HG03045 (cell line): ENCODE measurements at regions not wholly inside any gene's neighbourhood (a gene's known extent, or its start where the extent isn't known, plus 50 kb on each side); places are given as distances from the start of the nearest gene placed in this dataset.

Experiments
- ATAC-seq: cut with Tn5 transposase; IDR thresholded peaks from one replicate; pipeline ENCODE4 v1.9.1; 2021; ENCODE audit warnings: mild to moderate bottlenecking, moderate library complexity; ENCODE audit not compliant: unreplicated experiment

DNA sequence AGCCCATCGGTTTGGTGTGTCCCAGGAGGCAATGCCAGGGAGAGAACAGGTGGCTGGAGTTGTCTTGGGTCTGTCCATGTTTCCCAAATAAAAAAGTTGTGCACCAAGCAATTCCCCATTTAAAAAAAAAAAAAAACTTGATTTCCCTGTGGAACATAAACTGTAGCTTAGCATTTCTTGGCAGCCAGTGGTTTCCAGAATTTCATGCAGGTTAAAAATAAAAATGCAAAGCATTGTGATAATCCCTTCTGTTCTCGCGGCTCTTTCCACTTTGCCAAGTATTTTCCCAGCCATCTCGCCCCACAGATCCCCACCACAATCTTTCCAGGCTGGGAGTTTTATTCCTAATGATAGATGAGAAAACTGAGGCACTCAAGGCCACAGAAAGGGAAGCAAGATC is 51.4 kb upstream of the MSX1 start:
- no peak for ATAC-seq

DNA sequence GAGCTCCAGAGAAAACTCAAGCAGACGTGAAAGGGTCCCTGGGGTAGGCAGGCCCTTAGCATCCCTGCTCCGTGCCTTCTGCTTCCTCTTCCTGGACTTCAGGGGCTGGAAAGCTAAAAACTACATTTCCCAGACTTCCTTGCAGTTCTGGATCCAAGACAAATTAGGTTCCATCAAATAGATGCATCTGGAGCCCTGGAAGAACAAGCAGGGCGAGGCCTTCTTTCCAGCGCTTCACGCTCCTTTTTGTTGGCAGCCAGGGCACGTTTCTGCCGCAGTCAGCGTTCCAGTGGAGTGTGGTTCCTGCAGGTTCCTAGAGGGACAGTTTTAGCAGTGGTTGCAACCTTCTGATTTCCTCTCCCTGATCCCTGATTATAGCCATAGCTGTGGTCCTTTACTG is 53.6 kb upstream of the MSX1 start:
- ATAC-seq, result no peak

DNA sequence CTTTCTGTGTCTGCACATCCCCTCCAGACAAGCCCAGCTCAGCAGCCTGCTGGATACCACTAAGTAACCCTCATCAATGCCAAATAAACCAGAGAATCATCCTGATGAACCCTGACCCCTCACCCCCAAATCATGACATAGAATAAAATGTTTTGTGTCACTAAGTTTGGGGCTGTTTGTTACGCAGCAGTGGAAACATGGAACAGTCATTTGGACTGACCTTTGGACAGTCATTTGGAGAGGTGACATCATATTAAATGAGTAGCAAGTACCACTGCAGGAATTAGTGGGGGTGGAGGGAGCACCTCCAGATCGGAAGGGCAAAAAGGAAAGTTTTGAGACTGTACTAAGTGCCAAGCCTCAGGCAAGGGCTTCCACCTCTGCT is 55.6 kb upstream of the MSX1 start:
- ATAC-seq, result no peak

DNA sequence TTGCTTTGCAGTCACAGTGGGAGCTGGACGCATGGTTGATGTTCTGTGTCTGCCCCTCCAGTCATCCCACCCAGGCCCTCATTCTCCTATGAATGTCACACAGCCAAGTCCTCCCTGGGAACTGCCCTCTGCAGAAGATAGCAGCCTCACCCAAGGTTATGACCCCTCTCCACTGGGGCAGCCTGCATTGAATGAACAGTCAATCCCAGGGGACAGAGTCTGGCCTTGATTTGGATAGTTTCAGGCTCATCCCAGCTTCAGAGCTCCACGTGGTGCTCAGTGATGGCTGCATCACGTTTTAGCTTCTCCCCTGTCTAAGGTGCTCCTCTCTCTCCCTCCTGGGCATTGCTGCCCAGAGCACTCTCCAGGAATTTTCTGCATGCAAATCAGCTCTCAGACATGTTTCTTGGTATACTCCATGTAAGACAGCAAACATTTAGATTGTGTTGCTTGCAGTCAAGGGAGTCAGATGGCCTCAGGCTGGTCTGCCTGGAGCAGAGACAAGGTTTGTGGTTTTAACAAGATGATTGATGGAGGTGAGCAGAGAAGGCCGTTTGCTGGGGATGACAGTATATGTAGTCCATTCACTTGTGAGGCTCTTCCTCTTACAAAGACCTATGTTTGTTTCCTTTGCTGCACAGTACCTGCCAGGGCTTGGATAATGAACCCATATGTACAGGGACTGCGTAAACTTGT is 56.1 kb upstream of the MSX1 start:
- ATAC-seq, result no peak

DNA sequence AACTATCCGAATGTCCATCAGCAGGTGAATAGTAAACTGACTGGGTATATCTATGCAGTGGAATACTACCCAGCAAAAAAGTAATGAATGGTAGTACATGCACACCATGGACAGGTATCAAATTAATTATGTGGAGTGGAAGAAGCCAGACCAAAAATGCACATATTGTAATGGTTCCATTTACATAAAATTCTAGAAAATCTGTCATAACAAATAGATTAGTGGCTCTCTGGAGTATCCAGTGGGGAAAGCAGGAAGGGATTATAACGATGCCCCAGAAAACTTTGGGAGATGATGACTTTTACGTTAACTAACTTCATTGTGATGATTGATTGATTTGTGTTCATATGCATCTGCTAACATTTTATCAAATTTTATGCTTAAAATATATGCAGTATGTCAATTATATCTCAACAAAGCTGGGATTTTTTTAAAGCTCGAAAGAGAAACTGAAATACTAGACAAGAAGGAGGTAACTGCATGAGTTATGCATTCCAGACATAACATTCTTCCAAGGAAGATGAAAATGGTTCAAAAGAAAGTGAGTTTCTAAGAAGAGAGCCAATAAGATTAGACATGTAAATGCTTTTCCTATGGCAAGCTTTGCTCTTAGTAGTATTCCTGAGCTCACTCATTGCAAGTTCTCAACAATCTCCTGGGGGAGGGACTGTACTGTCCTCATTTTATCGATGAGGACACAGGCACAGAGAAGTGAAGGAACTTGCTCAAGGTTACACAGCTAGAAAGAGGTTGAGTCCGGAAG is 58.6 kb upstream of the MSX1 start:
- ATAC-seq, result no peak

DNA sequence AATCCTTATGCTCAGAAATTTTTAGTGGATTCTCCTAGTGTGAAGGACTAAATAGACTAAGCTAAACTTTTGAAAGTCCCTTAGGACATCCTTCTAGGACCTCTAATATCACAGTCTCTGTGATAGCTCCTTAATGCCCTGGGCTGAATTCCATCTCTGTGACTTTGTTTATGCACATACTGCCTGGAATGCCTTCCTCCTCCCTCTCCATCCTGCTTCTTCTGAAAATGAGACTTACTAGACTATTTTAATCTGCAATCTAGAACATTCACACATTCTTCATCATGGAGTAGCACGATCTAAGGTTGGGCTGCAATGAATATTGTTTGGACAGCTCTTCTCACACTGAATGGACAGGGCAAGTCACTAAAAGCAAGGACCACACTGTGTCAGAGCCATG is 65.0 kb upstream of the MSX1 start:
- no peak for ATAC-seq

DNA sequence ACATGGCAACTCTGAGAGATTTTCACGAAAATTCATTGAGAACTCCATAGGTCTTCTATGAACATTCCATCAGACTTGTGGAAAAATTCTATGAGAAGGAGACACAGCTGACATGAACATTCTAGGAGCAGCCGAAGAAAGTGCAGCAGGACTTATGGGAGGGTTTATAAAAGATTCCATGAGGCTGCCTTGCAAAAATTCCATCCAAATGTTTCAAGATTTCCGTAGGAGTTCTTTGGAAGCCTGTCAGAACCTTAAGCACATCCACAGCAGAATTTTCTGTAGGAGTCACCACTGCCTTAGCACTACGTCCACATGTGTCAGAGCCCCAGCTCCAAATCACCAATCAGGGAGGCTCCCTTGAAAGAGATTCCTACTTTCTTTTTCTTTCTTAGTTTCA is 67.0 kb upstream of the MSX1 start:
- no peak for ATAC-seq

DNA sequence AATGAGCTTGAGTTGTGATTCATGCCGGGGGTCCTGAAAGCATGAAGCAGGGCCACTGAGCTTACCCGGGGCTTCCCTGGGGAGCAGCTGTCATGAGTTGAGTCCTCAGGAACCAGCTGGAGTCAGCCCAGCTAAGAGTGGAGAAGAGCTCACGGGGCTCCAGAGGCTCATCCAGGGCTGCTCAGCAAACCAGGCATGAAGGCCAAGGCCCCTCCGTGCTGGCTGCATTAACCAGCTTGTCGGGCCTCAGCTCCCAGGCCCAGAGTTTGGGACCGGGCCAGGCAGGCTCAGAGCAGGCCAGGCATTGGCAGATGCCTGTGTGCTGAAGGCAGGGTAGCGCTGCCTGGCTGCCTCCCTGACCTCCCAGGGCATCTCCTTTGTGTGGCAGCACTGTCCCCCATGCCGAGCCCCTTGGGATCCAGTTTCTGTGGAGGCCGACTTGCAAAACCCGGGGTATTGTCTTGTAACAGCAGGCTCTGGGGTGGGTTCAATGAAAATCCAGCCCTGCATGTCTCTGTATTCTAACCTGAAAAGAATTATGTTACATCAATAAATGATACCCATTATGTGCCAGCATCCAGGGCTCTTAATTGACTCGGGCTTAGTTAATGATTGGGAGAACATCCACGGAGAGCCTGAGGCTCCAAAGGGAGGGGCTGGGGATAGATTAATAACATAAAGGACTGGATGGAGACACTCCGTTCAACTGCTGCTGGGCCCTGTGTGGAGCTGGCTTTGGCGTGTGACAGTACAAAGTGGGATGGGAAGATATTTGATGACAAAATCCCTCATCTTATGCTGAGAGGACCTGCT is 68.0 kb upstream of the MSX1 start:
- no peak for ATAC-seq

DNA sequence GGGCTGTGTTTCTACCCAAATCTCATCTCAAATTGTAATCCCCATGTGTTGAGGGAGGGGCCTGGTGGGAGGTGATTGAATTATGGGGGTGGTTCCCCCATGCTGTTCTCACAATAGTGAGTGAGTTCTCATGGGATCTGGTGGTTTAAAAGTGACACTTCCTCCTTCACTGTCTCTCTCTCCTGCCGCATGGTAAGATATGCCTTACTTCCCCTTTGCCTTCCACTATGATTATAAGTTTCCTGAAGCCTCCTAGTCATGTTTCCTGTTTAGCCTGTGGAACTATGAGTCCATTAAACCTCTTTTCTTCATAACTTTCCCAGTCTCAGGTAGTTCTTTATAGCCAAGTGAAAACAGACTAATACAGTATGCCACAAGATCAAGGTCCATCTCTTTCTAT is 70.0 kb upstream of the MSX1 start:
- ATAC-seq, result no peak

DNA sequence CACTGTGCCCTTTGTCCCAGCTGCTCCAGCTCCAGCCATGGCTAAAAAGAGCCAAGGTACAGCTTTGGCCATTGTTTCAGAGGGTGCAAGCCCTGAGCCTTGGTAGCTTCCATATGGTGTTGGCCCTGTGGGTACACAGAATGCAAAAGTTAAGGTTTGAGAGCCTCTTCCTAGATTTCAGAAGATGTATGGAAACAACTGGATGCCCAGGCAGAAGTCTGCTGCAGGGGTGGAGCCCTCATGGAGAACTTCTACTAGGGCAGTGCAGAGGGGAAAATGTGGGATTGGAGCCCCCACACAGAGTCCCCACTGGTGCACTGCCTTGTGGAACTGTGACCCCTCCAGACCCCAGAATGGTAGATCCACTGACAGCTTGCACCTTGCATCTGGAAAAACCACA is 70.9 kb upstream of the MSX1 start:
- ATAC-seq, result no peak

DNA sequence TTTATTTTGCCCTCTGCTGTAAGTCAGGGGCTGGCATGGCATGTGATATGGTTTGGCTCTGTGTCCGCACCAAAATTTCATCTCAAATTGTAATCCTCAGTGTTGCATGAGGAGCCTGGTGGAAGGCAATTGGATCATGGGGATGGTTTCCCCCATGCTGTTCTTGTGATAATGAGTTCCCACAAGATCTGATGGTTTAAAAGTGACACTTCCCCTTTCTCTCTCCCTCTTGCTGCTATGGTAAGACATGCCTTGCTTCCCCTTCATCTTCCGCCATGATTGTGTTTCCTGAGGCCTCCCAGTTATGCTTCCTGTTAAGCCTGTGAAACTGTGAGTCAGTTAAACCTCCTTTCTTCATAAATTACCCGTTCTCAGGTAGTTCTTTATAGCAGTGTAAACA is 72.0 kb upstream of the MSX1 start:
- no peak for ATAC-seq

DNA sequence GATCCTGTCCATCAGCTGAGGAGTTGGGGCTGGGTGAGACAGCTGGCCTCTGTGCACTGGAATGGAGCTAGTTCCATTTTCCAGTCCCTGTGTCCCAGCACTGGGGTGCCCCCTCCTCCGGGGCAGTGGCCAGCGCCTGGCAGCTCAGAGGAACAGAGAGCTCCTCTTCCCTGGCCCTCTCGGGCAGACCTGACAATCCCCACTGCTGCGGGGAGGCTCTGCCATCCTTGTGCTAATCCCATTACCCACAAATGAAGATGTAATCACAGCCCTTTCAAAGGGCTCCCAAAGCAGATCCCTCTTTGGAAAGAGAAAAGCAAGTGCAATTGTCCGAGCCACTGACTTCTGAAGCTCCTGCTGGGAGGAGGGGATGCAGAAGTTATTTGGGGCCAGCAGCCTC is 75.1 kb upstream of the MSX1 start:
- ATAC-seq, result no peak

DNA sequence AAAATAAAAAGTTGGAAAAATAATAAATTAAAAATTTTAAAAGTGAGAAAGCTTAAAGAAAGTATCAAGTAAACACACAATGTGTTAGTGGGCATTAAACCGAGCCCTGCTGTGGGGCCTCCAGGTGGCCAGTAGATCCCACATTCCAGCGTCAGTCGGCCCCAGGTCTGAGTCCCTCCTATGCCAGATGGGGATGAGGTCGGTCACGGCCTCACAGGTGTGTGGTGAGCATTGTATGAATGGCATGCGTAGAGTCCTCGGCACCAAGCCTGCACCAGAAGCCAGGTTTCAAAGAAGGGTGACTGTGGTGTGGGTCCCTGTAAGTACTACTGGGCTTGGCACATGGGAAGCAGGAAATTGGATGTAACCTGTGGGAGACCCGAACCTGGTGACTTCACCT is 75.6 kb upstream of the MSX1 start:
- ATAC-seq, result no peak

DNA sequence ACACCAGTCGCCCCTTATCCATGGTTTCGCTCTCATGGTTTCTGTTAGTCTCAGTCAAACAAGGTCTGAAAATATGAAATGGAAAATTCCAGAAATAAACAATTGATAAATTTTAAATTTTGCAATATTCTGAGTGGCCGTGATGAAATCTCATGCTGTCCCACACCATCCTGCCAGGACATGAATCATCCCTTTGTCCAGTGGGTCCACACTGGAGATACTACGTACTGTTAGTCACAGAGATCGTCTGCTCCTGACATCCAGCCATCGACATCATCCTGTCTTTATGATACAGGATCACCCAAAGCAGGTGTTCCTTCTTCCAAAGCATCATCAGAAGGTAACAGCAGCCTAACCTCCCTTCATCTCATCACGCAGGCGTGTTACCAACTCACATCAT is 76.5 kb upstream of the MSX1 start:
- ATAC-seq, result no peak

DNA sequence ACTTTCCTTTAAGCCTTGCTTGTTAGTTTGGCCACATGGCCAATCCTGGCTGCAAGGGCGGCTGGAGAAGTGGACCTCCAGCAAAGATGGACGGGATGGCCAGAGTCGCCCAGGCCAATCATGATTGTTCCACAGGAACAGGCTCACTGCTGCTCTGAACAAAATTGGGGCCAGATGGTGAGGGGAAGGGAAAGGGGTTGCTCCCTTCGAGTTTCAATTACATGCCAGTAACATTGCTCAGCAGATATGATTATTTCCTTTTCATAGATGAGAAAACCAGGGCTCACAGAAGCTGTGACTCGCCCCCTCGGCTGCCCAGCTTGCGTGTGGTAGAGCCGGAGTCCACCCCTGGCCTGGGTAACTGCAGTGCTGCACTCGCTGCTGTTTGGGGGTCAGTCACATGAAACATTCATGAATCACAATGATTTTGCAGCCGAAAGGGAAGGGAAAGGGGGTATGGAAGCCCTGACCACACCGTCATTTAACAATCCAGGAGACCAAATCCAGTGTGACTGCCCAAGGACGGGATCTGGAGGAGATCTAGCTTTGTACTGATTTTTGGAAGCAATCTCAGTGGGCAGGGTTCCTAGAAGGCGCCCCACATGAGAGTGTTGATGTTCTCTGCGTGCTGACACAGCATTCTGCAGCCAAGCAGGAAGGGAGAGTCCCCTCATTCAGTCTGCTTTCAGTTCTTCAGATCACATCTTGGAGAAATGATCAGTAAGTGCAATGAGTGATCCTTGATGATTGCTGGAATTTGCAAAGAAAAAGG is 77.3 kb upstream of the MSX1 start:
- no peak for ATAC-seq

DNA sequence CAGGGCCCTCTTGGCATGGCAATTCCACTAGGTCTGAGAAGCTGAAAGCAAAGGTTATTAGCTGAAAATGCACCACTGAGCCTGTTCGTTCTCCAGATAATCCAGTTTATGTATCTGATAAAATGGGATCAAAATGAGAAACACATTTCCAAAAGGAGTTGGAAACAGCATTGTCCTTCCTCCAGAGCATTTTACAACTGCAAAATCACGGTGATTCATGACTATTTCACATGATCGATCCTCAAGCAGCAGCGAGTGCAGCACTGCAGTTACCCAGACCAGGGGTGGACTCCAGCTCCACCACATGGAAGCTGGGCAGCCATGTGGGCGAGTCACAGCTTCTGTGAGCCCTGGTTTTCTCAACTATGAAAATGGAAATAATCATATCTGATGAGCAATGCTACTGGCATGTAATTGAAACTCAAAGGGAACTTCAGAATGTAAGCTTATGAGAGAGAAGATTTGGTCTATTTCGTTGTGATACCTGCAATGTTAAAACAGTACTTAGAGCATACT is 78.7 kb upstream of the MSX1 start:
- ATAC-seq, result no peak

DNA sequence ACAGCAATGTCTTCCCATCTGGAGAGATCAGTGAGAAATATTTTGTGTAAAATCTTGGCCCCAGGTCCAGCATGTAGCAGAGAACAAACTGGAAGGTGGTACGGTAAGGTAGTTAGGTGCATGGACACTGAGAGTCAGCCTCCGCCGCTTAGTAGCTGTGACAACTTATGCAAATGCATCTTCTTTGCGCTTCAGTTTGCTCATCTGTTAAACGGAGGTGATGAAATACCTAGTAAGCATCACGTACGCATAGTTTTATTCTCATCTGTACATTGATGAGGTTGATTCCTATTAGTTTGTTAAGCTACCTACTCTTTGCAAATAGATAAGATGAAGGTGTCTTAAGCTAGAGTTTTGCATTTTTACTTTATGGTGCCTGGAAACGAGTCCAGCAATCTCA is 80.0 kb upstream of the MSX1 start:
- ATAC-seq, result no peak

DNA sequence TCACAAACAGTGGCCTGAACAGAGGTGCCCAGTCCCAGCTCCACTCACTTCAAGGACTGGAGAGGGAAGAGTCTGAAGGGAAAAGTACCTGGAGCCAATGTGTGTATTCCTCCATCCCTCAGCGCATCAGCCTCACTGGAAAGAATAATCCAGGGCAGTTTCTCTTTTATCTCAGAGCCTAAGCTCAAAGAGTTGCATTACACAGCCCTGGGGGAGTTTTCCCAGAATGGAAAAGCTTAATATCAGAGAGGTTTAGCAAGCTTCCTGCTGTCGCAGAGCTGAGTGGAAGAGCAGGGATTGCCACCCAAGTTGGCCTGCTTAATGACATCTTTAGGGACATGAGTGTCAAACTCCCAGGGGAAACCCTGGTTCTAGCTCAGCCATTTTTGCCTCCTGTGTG is 80.4 kb upstream of the MSX1 start:
- no peak for ATAC-seq

DNA sequence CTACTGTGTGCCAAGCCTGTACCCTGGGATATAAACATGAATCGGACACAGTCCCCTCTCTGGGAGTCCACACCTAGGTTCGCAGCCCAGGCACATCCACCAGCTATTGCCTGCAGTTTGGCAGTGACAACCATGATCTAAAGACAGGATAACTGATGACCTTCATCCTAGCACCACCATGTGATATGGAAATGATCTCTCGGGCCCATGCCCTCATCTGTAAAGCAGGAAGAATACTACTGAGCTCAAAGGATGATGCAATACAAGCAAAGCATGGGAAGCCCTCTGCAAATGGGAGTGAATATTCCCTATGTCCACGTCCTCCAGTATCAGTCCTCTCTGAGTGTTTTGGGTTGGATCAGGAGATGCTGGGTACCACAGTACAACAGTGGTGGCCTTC is 80.9 kb upstream of the MSX1 start:
- no peak for ATAC-seq

DNA sequence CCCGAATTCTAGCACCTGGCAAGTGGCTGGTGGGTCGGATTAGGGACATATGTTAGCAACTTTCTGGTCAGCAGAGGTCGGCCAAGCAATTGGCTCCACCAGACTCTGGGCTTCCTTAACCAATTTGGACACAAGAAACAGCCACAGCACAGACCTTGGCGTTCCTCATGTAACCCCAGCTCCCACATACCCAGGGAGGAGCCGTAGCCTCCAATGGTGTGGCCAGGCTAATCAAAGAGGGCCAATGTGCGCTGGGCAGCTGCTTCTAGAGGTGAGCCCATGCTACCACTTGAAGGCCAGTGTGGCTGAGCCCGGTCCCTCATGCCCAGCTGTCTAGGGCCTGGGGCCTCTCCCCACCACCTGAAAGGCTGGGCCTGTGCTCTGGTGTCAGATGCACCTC is 82.5 kb upstream of the MSX1 start:
- no peak for ATAC-seq

DNA sequence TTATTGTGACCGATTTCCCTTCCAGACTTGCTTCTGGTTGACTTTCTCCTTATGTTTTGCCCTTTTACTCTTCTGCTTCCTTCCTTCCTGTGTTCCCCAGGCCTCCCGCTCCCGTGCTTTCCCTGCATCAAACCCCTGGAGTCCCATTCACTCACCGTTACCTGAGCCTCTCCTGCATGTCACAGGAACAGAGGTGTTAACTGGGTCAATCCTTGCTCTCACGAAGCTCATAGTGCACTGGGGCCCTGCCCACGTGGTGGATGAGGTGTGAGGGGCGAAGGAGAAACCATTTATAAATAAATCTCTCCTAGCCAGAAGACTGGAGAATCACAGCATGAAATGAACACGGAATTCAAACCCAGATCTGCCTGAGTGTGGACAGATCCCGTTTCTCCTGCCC is 83.1 kb upstream of the MSX1 start:
- ATAC-seq, result no peak
